HG03097 (cell line): ENCODE measurements at regions not wholly inside any gene's neighbourhood (a gene's known extent, or its start where the extent isn't known, plus 50 kb on each side); places are given as distances from the start of the nearest gene placed in this dataset.

ENCODE experiments used
- ATAC-seq: cut with Tn5 transposase; IDR thresholded peaks from one replicate; pipeline ENCODE4 v1.9.1; 2021; ENCODE audit not compliant: unreplicated experiment, low FRiP score

DNA sequence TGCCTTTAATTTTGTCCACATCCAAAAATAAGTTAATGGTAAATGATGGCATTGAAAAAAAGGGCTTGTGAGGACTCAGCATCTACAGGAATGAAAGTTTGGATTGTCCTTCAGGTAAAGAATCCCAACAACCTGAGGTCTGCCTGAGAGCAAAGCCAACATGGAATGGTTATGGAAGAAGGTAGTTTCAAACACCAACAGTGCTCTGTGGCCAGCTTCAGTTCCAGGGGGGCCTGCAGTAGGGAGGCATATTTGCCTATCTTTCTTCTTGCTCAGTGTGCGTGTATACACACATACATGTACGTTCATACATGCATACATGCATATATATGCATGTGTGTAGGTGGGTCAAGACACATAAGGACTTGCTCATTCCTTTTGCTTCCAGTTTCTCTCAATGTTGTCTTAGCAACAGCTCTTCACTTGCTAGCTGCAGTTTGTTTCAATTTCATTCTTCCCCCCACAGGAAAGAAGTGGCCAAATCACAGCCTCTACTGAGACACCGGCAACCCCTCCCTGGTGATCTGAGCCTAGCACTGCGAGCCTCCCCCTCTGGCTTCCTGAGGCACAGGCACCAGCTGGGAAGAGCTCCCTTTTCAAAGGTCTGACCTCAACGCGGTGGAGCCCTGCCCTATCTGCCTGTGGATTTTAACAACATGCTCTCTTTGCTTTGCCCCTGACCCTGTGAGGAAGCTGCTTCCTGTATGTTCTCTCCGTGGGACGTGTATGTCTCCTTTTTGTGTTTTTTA is 146.2 kb downstream of the KLF13 start:
- peak; percentile 81 for ATAC-seq

DNA sequence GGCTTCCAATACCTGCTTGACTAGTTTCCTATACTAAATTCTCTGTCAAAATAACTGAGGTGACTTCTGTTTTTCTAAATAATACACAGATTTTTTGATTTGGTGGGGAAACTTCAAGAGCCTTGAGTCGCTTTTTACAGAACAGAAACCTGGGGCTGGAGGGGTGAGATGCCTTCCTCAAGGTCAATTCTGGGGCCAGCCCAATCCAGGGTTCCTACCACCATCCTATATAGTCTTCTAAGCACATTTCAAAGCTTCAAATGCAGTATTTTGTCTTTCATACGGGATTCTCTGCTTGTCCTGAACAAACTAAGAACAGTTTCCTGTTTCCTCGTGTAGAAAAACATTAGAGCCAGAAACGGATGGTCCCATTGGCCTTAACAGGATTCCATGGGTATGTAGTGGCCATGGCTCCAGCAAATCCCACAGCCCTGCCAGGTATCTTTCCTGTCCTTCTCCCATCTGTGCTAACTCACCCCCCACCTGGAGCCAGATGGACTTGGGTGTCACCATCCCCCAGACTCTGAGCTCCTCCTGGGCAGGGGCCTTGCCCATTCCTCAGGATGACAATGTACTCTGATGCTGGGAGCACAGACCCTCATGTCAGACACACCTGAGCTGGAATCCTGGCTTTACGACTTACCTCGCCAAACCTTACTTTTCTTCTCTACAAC is 146.9 kb downstream of the KLF13 start:
- no peak for ATAC-seq

DNA sequence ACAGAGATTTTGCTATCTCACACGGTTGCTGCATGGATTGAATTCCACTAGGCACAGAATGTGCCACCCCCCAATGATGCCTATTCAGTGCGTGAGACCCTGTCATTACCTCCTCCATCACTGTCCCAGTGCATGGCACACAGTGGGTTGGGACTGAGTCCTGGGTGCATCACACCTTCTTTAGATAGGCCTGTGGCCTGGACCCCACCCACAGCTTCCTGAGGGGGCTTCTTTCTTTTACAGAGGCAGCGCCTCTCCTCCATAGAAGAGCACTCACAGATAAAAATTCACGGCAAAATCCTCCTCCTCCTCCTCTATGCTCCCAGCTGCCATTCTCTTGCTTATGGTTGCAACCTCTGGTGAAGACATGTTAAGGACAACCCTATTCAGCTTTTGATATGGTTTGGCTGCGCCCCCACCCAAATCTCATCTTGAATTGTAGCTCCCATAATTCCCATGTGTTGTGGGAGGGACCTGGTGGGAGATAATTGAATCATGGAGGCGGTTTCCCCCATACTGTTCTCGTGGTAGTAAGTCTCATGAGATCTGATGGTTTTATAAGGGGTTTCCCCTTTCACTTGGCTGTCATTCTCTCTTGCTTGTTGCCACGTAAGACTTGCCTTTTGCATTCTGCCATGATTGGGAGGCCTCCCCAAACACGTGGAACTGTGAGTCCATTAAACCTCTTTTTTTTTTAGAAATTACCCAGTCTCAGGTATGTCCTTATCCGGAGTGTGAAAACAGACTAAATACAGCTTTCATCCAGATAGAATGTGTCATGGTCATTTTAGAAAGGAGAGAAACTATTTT is 147.6 kb downstream of the KLF13 start:
- ATAC-seq: no peak

DNA sequence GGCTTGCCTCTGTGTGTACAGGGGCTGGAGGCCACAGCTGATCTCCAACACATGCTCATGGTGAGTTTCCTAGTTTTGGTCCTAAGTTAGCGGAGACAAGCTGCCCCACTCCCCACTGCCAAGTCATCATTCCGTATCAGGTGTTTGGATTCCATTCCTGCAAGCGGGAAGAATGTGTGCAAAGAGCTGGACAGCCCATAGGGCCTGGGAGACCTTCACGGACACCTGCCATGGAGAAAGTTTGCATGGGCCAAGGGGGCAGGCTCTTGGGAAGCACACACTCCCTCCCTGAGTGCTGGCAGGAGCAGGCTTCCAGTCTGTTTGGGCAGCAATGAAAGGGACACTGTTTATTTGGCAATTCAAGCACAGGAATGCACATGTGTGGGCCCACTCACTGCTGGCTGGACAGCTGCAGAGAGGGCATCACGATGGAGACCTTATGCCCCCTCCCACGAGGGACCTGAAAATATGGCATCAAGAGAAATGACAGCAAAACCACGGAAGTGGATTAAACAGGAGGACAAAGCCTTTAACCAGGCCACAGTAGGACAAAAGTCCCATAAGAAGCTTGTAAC is 149.7 kb downstream of the KLF13 start:
- ATAC-seq: no peak

DNA sequence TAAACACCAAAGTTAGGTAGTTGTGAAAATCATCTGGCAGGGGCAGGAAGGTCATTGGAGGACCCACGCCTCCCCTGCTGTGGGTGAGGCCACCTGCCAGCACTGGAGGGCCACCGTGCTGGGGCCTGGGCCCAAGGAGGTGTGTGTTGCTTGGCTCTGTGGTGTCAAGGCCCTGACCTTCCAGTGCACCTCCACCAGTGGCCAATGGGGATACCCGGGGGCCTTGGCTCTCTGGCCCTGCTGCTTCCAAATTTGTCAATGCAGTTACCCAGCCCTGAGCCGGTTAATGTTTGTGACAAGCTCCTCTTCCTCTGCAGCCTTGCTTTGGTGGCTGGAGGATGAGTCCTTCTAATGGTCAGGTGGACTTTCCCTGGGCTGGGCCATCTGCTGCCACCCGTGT is 150.2 kb downstream of the KLF13 start:
- no peak for ATAC-seq

DNA sequence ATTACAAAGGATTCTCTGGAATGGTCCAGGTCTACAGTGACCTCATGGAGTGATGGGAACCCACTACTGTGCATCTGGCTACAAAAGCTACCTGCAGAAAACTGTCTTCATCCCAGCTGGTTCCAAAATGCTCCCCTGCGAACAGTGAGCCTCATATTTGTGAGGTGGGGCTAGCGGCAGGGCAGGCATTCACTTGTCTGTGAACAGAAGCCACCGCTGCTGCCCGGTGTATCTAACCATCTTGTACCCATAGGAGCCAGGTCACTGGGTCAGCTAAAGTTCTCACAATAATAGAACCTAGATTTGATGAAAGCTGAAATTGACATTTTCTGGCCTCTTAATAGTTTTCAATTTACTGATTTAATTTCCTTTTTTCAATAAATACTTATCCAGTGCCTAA is 150.7 kb downstream of the KLF13 start:
- no peak for ATAC-seq

DNA sequence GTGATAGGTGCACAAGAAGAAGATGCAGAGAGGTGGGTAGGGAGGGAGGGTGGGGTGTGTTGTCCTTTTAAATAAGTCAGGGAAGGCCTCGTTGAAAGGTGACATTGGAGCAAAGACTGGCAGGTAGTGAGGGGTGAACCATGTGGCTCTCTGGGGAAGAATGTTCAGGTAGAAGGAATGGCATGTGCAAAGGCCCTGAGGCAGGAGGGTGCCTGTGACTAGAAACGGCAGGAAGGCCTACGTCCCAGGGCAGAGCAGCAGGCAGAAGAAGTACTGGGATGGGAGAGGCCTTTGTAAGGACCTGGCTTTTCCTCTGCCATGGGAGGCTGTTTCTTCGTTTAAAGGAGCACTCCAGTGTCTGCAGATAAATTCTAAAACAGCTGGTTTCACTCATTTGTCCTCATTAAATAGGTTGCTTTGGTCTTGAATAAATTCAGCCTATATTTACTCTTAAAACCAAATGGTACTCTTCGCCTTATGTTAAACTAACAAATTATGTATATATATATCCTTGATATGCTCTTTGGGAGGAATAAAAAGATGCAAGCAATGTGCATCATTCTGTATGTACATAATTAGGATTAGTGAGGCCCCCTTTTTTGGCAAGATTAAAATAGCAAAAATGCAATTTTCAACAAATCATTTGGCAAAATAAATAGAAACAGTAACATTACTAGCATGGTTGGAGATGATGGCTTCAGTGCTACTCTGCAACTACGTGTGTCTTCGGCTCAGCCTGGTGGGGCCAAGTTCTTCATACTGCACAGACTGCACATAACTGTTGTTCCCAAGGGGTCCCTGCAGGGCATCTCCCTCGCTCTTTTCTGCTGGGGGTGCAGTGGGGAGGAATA is 151.4 kb downstream of the KLF13 start:
- no peak for ATAC-seq

DNA sequence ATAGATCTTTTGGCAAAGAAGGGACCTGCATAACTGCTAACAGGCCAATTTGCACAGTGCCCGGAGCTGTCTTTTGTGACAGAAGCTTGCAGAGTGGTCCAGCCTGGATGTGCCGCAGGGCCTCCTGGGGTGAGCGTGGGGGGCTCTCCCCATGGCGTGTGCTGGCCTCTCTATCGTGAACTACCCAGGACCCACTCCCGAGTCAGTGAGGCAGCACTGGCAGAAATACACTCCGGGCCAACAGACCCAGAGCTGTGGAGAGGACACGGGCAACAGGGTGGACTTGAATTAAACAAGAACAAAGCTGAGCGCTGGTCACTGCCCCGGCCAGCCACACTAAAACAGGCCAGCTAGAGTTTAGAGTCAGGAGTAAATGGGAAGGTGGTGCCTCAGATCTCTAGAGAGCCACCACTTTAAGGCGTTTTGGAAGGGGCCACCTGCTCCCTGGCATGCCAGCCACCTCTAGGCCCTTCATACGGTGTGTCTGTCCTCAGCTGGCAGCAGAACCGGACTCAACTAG is 152.1 kb downstream of the KLF13 start:
- no peak for ATAC-seq

DNA sequence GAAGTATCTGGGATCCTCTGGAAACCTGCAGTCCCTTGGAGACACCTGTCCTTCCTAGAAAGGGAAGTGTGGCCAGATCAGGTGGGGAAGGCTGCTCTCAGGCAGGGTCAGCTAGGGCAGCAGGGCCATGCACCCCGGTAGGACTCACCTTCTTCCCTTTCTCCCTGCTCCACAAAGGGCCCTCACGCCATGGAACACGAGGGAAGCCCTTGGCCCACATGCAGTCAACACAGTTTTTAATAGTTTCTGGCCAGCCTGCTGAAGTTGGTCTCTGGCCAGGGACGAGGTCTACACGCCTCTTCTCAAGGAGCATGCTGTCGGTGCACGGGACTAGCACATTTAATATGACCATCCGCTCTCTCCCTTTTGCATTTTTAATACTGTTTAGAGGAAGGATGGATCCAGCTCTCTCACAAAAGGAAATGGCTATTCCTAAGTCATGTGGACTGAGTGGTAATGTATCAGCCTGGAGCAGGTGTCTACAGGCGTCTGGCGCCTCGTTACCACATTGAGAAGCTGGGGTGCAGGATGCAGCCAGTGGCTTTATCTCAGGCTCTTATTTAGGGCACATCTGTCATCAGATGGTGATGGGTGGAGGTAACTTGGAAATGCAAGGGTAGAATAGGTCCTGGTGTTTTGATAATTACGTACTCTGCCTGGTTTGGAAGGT is 153.9 kb downstream of the KLF13 start:
- ATAC-seq: no peak

DNA sequence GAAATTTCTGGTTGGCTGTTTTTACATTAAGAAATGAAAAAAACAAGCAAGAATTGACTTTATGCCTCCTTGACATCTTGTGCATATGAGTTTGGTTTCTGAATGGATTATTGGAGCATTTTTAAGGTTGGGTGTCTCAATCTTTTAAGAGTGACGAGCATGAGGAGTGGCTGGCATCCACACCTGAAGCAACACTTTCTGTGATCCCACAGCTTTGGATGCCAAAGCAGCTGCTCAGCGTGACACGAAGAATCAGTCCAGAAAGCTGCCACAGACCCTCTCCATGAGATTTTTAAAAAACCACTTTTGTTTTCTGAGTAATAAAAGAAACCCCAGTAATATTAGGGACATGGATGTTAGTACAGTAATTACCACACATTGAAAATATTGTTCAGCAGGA is 154.5 kb downstream of the KLF13 start:
- no peak for ATAC-seq

DNA sequence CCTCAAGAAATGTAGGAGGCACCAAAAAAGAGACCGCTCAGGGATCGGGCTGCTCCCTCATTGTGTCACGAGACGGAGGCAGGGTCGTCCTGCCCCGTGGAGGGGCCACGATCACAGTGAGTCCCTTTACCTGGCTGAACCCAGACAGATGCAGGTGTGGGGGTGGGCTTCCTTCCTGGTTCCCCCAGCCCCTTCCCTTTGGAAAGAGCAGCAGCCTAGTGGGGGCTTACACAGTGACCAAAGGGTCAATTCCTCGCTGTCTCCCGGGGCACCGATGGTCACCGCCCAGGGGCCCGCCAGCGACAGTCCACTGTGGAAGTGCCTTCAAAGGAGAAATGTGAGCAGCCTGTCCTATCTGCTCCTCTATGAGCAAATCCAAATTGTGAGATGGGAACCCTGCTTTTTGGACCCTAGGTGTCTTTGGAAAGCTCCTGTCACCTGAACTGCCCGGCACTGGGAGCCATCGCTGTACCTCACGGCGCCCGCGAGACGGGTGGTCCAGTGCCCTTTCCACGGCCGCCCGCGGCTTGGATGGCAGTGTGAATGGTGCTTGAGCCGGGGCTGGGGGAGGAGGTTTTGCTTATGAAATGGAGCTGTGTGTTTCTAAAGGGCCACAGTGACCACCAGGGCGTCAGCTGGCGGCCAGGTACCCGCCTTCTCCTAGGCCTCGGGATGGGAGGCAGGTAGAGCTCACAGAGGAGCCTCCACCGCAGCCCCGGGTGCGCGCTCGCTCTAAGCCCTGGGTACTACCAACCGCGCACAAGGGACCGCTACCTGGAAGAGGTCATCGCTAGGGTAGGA is 155.7 kb downstream of the KLF13 start:
- no peak for ATAC-seq

DNA sequence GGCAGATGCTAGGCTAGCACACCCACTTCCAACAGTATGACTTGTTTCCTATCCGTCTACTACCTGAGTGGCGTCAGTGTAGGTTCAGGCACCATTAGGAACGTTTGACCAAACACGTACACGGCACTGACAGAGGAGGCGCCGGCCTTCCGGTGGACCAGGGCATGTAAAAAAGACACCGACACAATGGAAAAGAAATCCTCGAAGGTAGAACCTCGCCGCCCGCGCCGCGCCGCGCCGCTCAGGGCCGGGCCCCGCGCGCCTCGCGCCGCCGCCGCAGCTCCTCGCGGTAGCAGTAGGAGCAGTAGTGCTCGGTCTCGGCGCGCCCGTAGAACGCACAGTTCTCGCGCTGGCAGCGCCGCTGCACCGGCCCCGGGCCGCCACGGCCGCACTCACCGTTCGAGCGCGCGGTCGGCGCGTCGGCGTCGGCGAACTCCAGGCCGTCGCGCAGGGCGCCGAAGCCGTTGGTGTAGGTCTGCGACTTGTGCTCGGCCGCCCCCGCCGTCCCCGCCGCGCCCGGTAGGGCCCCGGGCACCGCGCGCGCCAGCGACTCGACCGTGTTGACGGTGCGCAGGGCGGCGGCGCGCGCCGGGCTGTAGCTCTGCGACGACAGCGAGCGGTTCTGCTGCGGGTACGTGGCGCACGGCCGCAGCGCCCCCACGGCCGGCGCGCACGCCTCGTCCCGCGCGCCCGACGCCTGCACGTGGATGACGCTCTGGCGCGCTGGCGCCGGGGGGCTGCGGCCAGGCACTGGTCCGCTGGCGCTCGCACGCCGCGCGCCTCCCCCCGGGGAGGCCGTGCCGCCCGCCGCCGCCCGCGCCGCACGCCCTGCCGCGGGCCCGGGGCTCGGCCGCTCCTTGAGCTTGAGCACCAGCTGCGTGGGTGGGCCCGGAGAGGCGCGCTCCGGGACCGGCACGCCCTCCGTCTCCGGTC is 156.7 kb downstream of the KLF13 start:
- ATAC-seq: no peak

DNA sequence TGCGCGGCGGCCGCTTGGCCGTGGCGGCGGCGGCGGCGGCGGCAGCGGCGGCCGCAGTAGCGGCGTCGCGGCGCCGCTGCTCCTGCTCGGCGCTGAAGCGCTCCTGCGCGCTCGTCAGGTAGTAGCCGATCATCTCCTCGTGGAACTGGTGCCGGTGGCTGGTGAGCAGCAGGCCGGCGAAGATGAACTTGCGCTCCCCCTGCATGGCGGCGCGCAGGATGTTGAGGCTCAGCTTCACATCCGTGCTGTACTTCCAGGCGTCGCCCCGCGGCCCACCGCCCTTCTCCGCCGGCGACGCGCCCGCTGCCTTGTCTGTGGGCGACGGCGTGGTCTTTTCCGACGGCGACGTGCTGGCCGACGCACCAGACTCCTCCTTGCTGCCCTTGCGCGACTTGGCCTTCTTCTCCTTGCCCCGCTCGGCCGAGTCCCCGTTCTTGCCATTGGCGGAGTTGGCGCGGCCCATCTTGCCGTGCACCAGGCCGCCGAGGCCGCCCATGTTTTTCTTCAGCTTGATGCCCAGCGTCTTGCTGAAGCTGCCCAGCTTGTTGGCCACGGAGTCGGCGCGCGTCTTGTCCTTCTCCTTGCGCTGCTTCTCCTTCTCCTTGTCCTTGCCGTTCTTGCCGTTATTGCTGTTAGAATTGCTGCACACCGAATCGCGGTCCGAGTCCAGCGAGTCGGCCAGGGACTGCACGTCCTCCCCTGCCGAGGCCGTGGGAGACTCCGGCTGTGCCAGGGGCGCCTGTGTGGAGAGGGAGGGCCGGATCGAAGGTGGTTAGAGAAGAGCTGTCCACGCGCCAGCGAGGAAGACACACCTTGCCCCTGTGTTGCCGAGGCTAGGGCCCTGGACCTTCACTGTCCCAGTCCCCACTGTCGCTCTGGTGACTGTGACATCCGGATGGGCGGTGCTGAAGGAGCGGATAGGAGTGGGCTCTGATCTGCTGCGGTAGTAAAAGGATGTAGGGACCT is 157.6 kb downstream of the KLF13 start:
- ATAC-seq: no peak

DNA sequence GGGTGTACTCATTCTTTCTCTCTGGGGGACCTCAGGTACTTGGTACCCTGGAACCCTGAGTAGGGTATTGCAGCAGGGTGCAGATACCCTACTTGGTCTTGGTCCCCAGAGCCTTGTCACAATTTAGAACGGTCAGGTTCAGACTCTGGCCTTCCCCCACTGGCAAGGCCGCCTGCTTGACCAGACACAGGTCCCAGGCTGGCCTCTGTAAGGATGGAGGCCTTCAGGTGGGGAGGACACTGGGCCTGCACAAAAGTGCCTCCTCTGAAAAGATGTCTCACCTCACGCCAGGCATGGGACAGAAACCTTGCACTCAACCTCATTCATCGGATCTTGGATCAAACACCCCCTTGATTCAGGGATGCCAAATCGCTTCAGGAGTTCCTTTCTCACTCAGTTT is 158.4 kb downstream of the KLF13 start:
- no peak for ATAC-seq

DNA sequence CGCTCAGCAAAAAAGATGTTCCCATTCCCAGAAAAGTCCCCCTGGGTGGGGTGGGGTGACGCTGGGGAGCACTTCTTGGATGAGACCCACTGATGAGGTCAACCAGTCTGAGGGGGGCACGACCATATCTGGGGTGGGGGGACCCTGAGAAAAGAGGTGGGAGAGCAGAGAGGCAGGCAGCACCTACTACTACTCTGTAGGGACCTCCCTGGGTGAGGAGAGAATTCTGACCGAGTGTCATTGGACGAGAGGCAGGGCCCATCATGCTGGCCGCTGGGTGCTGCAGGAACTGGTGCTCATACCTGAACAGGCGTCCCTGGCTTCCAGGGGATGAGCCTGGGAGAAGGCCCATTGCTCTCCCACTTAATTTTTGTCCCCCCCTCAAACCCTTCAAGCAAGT is 158.8 kb downstream of the KLF13 start:
- no peak for ATAC-seq

DNA sequence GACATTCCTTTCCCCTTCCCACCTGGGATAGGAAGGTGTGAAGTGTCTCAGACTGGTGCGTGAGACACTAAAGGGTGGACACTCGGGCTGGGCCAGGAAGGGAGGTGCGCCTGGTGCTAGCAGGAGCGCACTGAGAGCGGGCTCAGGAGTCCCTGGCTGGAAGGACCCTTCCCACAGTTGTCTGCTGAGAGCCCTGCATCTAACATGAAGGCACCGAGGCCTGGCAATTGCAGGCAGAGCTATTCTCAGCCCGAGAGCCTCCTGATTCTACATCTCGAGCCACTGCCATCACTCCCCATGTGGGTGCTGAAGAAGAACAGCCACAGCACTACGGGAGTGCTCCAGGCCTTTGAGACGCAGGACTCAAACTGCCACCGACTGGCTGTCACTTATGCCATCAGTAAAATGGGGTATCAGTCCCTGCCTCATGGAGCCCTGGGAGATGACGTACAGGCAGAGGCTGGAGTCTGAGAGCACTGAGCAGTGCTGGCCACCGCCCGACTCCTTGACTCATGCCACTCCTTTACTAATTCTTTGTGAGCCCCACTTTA is 159.4 kb downstream of the KLF13 start:
- ATAC-seq: no peak
